H9 (cell line): ENCODE measurements at regions not wholly inside any gene's neighbourhood (a gene's known extent, or its start where the extent isn't known, plus 50 kb on each side); places are given as distances from the start of the nearest gene placed in this dataset.

Source experiments
- DNase-seq: peaks from one replicate; pipeline ENCODE4 v3.0.0-alpha.2; 2017
- H2AFZ ChIP-seq: one replicate; pipeline ENCODE4 v1.6.1; 2013; ENCODE audit warnings: mild to moderate bottlenecking, low read length, control low read depth, moderate library complexity
- H2AK5ac ChIP-seq: 2 replicates; pipeline ENCODE4 v1.6.1; 2013; ENCODE audit warnings: low read length, control low read depth, mixed read lengths; ENCODE audit not compliant: insufficient read length
- H2BK120ac ChIP-seq: one replicate; pipeline ENCODE4 v1.6.1; 2013; ENCODE audit warnings: low read depth, mild to moderate bottlenecking, low read length, control low read depth, inconsistent platforms; ENCODE audit not compliant: poor library complexity, severe bottlenecking
- H2BK12ac ChIP-seq: 2 replicates; pipeline ENCODE4 v1.6.1; 2013; ENCODE audit warnings: low read length, control low read depth, mixed read lengths, low read depth; ENCODE audit not compliant: insufficient read length
- H2BK15ac ChIP-seq: 2 replicates; pipeline ENCODE4 v1.6.1; 2013; ENCODE audit warnings: low read depth, low read length, control low read depth
- H2BK20ac ChIP-seq: one replicate; pipeline ENCODE4 v1.6.1; 2013; ENCODE audit warnings: low read depth, mild to moderate bottlenecking, low read length, control low read depth, inconsistent platforms; ENCODE audit not compliant: poor library complexity, severe bottlenecking
- H2BK5ac ChIP-seq: 2 replicates; pipeline ENCODE4 v1.6.1; 2013; ENCODE audit warnings: low read length, control low read depth, mixed read lengths; ENCODE audit not compliant: insufficient read length
- H3K14ac ChIP-seq: 2 replicates; pipeline ENCODE4 v1.6.1; 2013; ENCODE audit warnings: low read length, control low read depth; ENCODE audit not compliant: insufficient read depth
- H3K18ac ChIP-seq: 2 replicates; pipeline ENCODE4 v1.6.1; 2013; ENCODE audit warnings: low read depth, mild to moderate bottlenecking, mixed read lengths, low read length, control low read depth; ENCODE audit not compliant: insufficient read length
- H3K23ac ChIP-seq: 2 replicates; pipeline ENCODE4 v1.6.1; 2013; ENCODE audit warnings: low read length, control low read depth, mixed read lengths, low read depth; ENCODE audit not compliant: insufficient read length
- H3K23me2 ChIP-seq: 2 replicates; pipeline ENCODE4 v1.6.1; 2013; ENCODE audit warnings: low read depth, mild to moderate bottlenecking, mixed read lengths, low read length, control low read depth; ENCODE audit not compliant: insufficient read length, poor library complexity, severe bottlenecking
- H3K27ac ChIP-seq: 2 replicates; pipeline ENCODE4 v1.5.1; 2013; ENCODE audit warnings: low read length, control low read depth, mixed read lengths, low read depth; ENCODE audit not compliant: insufficient read length
- H3K27me3 ChIP-seq: 2 replicates; pipeline ENCODE4 v1.6.1; 2013; ENCODE audit warnings: low read length, control low read depth, inconsistent platforms; ENCODE audit not compliant: insufficient read depth
- H3K4ac ChIP-seq: 2 replicates; pipeline ENCODE4 v1.6.1; 2013; ENCODE audit warnings: low read depth, mild to moderate bottlenecking, control low read depth, inconsistent platforms, low read length, moderate library complexity
- H3K4me1 ChIP-seq: 2 replicates; pipeline ENCODE4 v1.6.1; 2013; ENCODE audit warnings: low read length, control low read depth, inconsistent platforms; ENCODE audit not compliant: insufficient read depth
- H3K4me2 ChIP-seq: 2 replicates; pipeline ENCODE4 v1.6.1; 2013; ENCODE audit warnings: low read length, control low read depth, mixed read lengths; ENCODE audit not compliant: insufficient read length, insufficient read depth
- H3K56ac ChIP-seq: 2 replicates; pipeline ENCODE4 v1.6.1; 2013; ENCODE audit warnings: low read depth, mild to moderate bottlenecking, mixed read lengths, low read length, control low read depth; ENCODE audit not compliant: insufficient read length
- H3K79me1 ChIP-seq: 2 replicates; pipeline ENCODE4 v1.6.1; 2013; ENCODE audit warnings: low read depth, mild to moderate bottlenecking, moderate library complexity, low read length, control low read depth, inconsistent platforms; ENCODE audit not compliant: insufficient read depth, poor library complexity, severe bottlenecking
- H3K79me2 ChIP-seq: 2 replicates; pipeline ENCODE4 v1.6.1; 2013; ENCODE audit warnings: low read length, control low read depth, inconsistent platforms; ENCODE audit not compliant: insufficient read depth
- H3K9ac ChIP-seq: 2 replicates; pipeline ENCODE4 v1.6.1; 2013; ENCODE audit warnings: low read length, control low read depth, mixed read lengths; ENCODE audit not compliant: insufficient read length; ENCODE audit errors: extremely low read depth
- H3K9me3 ChIP-seq: one replicate; pipeline ENCODE4 v1.6.1; 2013; ENCODE audit warnings: low read depth, low read length, inconsistent platforms; ENCODE audit not compliant: control insufficient read depth
- H3T11ph ChIP-seq: one replicate; pipeline ENCODE4 v1.6.1; 2013; ENCODE audit warnings: mild to moderate bottlenecking, low read length, control low read depth, inconsistent platforms
- H4K20me1 ChIP-seq: one replicate; pipeline ENCODE4 v1.6.1; 2013; ENCODE audit not compliant: control insufficient read depth, insufficient read length, insufficient read depth
- H4K5ac ChIP-seq: 2 replicates; pipeline ENCODE4 v1.6.1; 2013; ENCODE audit warnings: low read depth, mild to moderate bottlenecking, mixed read lengths, low read length, control low read depth; ENCODE audit not compliant: insufficient read length
- H4K8ac ChIP-seq: replicated peaks from 2 replicates; pipeline ENCODE4 v1.6.1; 2013; ENCODE audit warnings: low read length, control low read depth, mixed read lengths, low read depth; ENCODE audit not compliant: insufficient read length
- H4K91ac ChIP-seq: 2 replicates; pipeline ENCODE4 v1.6.1; 2013; ENCODE audit warnings: low read depth, mild to moderate bottlenecking, moderate library complexity, mixed read lengths, low read length, control low read depth; ENCODE audit not compliant: insufficient read length
- H3K27ac Mint-ChIP-seq, 3 experiments: 2 replicates in 2 of 3; 3 replicates in 1 of 3; pipeline ENCODE4 v1.8.0; 2020 to 2021; ENCODE audit warnings: mixed read lengths in 3 of 3, mild to moderate bottlenecking in 1 of 3, moderate library complexity in 1 of 3
- H3K27me3 Mint-ChIP-seq: 2 replicates; pipeline ENCODE4 v1.8.0; 2021; ENCODE audit warnings: low read depth, mild to moderate bottlenecking, moderate library complexity, mixed read lengths
- H3K36me3 Mint-ChIP-seq, 3 experiments: 2 replicates in 2 of 3; 3 replicates in 1 of 3; pipeline ENCODE4 v1.8.0; 2020 to 2021; ENCODE audit warnings: low read depth in 3 of 3, mixed read lengths in 3 of 3; ENCODE audit not compliant: insufficient read depth in 1 of 3
- H3K4me1 Mint-ChIP-seq, 2 experiments: 2 replicates each; pipeline ENCODE4 v1.8.0; 2020; ENCODE audit warnings: mixed read lengths in 2 of 2
- H3K4me3 Mint-ChIP-seq, 2 experiments: 2 replicates in 1 of 2; 3 replicates in 1 of 2; pipeline ENCODE4 v1.8.0; 2020 to 2021; ENCODE audit warnings: mild to moderate bottlenecking in 2 of 2, mixed read lengths in 2 of 2, moderate library complexity in 1 of 2
- H3K9me3 Mint-ChIP-seq, 2 experiments: 2 replicates in 1 of 2; 3 replicates in 1 of 2; pipeline ENCODE4 v1.8.0; 2020; ENCODE audit warnings: mild to moderate bottlenecking in 2 of 2, mixed read lengths in 2 of 2, moderate library complexity in 1 of 2
- WGBS: extraction: QIAGEN DNeasy Blood & Tissue Kit; methylation state at CpG from one replicate; pipeline ENCODE4 v1.1.7; 2013; ENCODE audit warnings: missing lambda C conversion rate, low lambda C conversion rate, mixed read lengths; ENCODE audit not compliant: insufficient read length; ENCODE audit errors: extremely low coverage; 5-methylcytosine and 5-hydroxymethylcytosine counted together
- TF ChIP-seq, protein P1 (sequence below): fragments of 200-600 bp; sonication (generic); conservative IDR thresholded peaks from 3 replicates; pipeline ENCODE4 v1.8.0; 2021; ENCODE audit warnings: antibody characterized with exemption, mild to moderate bottlenecking

DNA sequence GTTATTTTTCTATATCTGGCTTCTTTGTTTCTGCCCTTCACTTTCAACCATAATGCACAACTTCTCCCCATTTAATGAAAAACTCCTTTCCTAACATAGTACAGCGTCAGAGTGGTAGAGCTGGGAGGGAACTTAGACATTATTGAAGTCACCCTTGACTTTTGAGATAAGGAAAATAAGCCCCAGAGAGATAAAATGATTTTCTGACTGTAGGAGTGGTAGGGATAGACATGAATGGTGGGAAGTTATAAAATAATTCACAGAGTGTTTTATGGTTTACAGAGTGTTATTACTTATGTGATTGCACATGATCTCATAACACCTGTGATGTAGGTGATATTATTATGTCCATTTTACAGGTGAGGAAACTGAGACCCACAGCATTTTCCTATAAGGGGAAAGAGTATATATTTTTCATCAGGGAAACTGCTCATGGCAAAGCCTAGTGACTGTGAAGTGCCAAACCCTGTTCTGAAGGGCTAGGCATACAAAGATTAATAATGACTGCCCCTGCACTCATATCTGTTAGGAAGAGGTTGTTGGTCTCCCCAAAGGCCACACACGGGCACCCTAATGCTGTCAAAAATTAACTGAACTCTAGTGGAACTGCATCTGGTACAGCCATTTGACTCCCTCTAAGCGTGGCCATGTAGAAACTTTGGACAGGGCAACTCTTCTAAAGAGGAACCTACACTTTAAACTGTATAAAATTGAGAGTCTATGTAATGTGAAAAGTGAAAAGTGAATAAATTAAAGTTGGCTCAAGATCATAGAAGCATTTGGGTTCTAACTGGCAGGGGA, 61.1 kb upstream of the PICALM start:
- H2BK120ac ChIP-seq: no peak overlapping the region
- no peak overlapping the region for H2BK15ac ChIP-seq
- TF ChIP-seq, protein P1, sequence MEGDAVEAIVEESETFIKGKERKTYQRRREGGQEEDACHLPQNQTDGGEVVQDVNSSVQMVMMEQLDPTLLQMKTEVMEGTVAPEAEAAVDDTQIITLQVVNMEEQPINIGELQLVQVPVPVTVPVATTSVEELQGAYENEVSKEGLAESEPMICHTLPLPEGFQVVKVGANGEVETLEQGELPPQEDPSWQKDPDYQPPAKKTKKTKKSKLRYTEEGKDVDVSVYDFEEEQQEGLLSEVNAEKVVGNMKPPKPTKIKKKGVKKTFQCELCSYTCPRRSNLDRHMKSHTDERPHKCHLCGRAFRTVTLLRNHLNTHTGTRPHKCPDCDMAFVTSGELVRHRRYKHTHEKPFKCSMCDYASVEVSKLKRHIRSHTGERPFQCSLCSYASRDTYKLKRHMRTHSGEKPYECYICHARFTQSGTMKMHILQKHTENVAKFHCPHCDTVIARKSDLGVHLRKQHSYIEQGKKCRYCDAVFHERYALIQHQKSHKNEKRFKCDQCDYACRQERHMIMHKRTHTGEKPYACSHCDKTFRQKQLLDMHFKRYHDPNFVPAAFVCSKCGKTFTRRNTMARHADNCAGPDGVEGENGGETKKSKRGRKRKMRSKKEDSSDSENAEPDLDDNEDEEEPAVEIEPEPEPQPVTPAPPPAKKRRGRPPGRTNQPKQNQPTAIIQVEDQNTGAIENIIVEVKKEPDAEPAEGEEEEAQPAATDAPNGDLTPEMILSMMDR: no peak
- WGBS: no CpG with 5 or more reads among the region's 3 CpGs
- H3K36me3 Mint-ChIP-seq: no peaks in the 10 kb centered on the region
- no peak overlapping the region for H3T11ph ChIP-seq
- no peak overlapping the region for H4K91ac ChIP-seq
- no peak for DNase-seq
- H4K20me1 ChIP-seq: no peaks in the 10 kb centered on the region
- H2AFZ ChIP-seq: no peak overlapping the region
- no peak overlapping the region for H3K4ac ChIP-seq
- no peak overlapping the region for H2BK5ac ChIP-seq
- no peaks in the 10 kb centered on the region for H3K27me3 ChIP-seq
- no peaks in the 10 kb centered on the region for H3K4me1 Mint-ChIP-seq
- H3K27ac Mint-ChIP-seq: no peak overlapping the region
- H3K4me1 ChIP-seq: no peaks in the 10 kb centered on the region
- no peak overlapping the region for H2BK20ac ChIP-seq
- H3K56ac ChIP-seq: no peak overlapping the region
- H3K9me3 ChIP-seq: no peaks in the 10 kb centered on the region
- H3K14ac ChIP-seq: no peak overlapping the region
- no peak overlapping the region for H3K9ac ChIP-seq
- no peak overlapping the region for H3K4me3 Mint-ChIP-seq
- no peaks in the 10 kb centered on the region for H3K23me2 ChIP-seq
- H3K79me2 ChIP-seq: no peaks in the 10 kb centered on the region
- no peaks in the 10 kb centered on the region for H3K9me3 Mint-ChIP-seq
- H3K4me2 ChIP-seq: no peak overlapping the region
- no peak overlapping the region for H4K8ac ChIP-seq
- H2AK5ac ChIP-seq: no peak overlapping the region
- H3K23ac ChIP-seq: no peak overlapping the region
- no peak overlapping the region for H3K27ac ChIP-seq
- H4K5ac ChIP-seq: no peak overlapping the region
- H2BK12ac ChIP-seq: no peak overlapping the region
- no peak overlapping the region for H3K18ac ChIP-seq
- no peaks in the 10 kb centered on the region for H3K79me1 ChIP-seq
- H3K27me3 Mint-ChIP-seq: no peaks in the 10 kb centered on the region
